HG03175 (cell line): ENCODE measurements at regions not wholly inside any gene's neighbourhood (a gene's known extent, or its start where the extent isn't known, plus 50 kb on each side); places are given as distances from the start of the nearest gene placed in this dataset.

Experiments used
- ATAC-seq: cut with Tn5 transposase; IDR thresholded peaks from one replicate; pipeline ENCODE4 v1.9.1; 2021; ENCODE audit warnings: mild to moderate bottlenecking, moderate library complexity; ENCODE audit not compliant: unreplicated experiment

GRCh38 chr5:173762045-173762444 is 126.1 kb upstream of the CPEB4 start:
- no peak for ATAC-seq

GRCh38 chr5:173762930-173763329 is 125.2 kb upstream of the CPEB4 start:
- ATAC-seq = no peak

- ATAC-seq = no peak
These were observed 124.7 kb upstream of the CPEB4 start for GRCh38 chr5:173763410-173763809.

- ATAC-seq = no peak
These were observed 123.7 kb upstream of the CPEB4 start for GRCh38 chr5:173764332-173765028.

- no peak for ATAC-seq
These were observed 123.0 kb upstream of the CPEB4 start for GRCh38 chr5:173765029-173765644.

- no peak for ATAC-seq
These were observed 122.5 kb upstream of the CPEB4 start for GRCh38 chr5:173765661-173766060.

GRCh38 chr5:173767574-173768266 is 120.4 kb upstream of the CPEB4 start:
- no peak for ATAC-seq

- ATAC-seq = no peak
These were observed 119.8 kb upstream of the CPEB4 start for GRCh38 chr5:173768267-173768806.

GRCh38 chr5:173768891-173769290 is 119.3 kb upstream of the CPEB4 start:
- ATAC-seq = no peak

- ATAC-seq = no peak
These were observed 117.5 kb upstream of the CPEB4 start for GRCh38 chr5:173770637-173771036.

- ATAC-seq = no peak
These were observed 116.9 kb upstream of the CPEB4 start for GRCh38 chr5:173771121-173771724.

- ATAC-seq = no peak
These were observed 116.3 kb upstream of the CPEB4 start for GRCh38 chr5:173771725-173772383.

- ATAC-seq = no peak
These were observed 115.6 kb upstream of the CPEB4 start for GRCh38 chr5:173772384-173773059.

- ATAC-seq = no peak
These were observed 113.8 kb upstream of the CPEB4 start for GRCh38 chr5:173774271-173774761.

GRCh38 chr5:173775261-173776197 is 112.6 kb upstream of the CPEB4 start:
- ATAC-seq = no peak

- ATAC-seq = no peak
These were observed 111.0 kb upstream of the CPEB4 start for GRCh38 chr5:173777149-173777548.

- no peak for ATAC-seq
These were observed 110.5 kb upstream of the CPEB4 start for GRCh38 chr5:173777674-173778073.

- no peak for ATAC-seq
These were observed 109.9 kb upstream of the CPEB4 start for GRCh38 chr5:173778152-173778782.
